ENCODE measurements at regions not wholly inside any gene's neighbourhood (a gene's known extent, or its start where the extent isn't known, plus 50 kb on each side); places are given as distances from the start of the nearest gene placed in this dataset.

DNA sequence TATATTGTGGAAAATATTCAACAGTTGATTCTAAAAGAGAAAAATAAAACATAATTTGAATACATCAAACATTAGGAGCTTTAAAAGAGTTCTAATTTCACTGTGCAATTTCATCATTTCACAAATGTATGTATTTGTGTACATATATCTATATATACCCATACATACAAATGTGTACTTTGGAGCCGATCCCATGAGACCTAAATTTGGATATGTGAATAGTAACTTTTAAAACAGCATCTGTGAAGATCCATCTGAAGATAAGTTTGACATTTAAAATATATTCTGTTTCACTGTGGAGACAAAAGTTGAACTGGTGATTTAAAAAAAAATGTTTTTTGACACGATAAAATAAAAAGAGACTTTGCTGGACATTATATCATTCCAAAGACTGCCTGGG is 374.0 kb downstream of the TMA16 start:
- Mint-ChIP-seq H3K4me1 (no peaks in the 10 kb centered on the region), H3K27ac (no peak overlapping the region), H3K36me3 (ENCODE audit: low read depth) (no peaks in the 10 kb centered on the region), H3K9me3 (no peaks in the 10 kb centered on the region), H3K4me3 (no peak overlapping the region), H3K27me3 (ENCODE audit: low read depth) (no peaks in the 10 kb centered on the region)
- TF ChIP-seq CTCF (IDR thresholded peaks at IDR 0.05; ENCODE audit: unreplicated experiment in 3 of 3) = no peak

GRCh38 chr4:163871078-163871477 is 376.6 kb downstream of the TMA16 start:
- Mint-ChIP-seq H3K36me3 (ENCODE audit: low read depth) (no peaks in the 10 kb centered on the region), H3K4me3 (no peak overlapping the region), H3K27me3 (ENCODE audit: low read depth) (no peaks in the 10 kb centered on the region), H3K4me1 (no peaks in the 10 kb centered on the region), H3K27ac (no peak overlapping the region), H3K9me3 (no peaks in the 10 kb centered on the region)
- TF ChIP-seq CTCF (IDR thresholded peaks at IDR 0.05; ENCODE audit: unreplicated experiment in 3 of 3) = no peak

DNA sequence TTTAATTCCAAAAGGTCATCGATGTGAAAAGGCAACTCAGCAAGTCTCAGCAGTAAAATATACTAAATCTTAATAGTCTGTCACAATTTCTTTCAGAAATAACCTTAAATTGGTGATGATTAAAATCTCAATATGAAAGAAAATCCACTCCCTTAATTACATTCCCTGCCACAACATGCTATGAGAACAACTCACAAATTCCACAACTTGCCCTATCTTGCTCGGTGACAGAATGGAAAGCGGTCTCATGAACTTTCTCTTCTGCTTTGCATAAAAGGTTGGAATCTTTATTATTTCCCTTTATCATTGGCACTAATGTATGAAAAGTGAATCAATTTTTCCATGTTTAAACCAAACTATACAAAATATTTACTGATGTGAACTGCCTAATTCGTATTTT is 380.8 kb downstream of the TMA16 start:
- Mint-ChIP-seq H3K4me1 (no peaks in the 10 kb centered on the region), H3K36me3 (ENCODE audit: low read depth) (no peaks in the 10 kb centered on the region), H3K4me3 (no peak overlapping the region), H3K27me3 (ENCODE audit: low read depth) (no peaks in the 10 kb centered on the region), H3K9me3 (no peaks in the 10 kb centered on the region), H3K27ac (no peak overlapping the region)
- TF ChIP-seq CTCF (IDR thresholded peaks at IDR 0.05; ENCODE audit: unreplicated experiment in 3 of 3) = no peak

DNA sequence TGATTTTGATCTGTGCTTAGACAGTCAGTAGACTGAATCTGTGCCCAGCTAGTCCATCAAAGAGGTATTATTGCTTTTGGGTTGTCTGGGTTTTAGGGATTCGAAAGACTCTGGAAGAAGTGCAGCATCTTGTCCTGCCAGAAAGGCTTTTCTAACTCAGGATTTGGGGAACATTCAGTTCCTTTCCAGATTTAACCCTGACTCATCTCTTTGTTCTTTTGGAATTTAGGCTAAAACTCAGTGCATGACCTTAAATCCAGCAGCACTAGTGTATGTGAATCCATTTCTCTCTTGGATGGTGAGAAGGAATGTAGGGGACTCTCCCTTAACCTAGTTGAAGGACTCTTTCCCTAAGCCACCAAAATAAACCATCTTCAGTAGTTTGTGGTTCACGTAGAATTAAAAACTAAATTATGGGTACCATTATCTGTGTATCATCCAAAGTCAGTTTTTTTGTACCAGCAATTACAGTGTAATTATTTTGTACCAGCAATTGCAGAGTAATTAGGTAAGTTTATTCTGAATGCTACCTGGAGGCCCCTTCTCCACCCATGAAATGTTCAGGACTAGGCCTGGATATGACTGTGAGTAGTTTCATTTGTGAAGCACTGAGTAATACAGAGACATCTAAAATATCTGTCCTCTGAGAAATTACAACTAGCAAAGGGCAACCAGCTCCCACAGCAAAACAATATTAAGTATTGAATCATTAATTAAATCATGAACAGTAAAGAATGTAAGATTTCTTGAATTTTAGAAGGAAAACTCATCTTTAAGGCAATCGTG is 384.0 kb downstream of the TMA16 start:
- no peak overlapping the region for H3K27ac Mint-ChIP-seq
- no peak overlapping the region for H3K4me3 Mint-ChIP-seq
- H3K27me3 Mint-ChIP-seq (ENCODE audit: low read depth) = no peaks in the 10 kb centered on the region
- no peaks in the 10 kb centered on the region for H3K4me1 Mint-ChIP-seq
- no peaks in the 10 kb centered on the region for H3K36me3 Mint-ChIP-seq (ENCODE audit: low read depth)
- H3K9me3 Mint-ChIP-seq = no peaks in the 10 kb centered on the region
- no peak for TF ChIP-seq CTCF (IDR thresholded peaks at IDR 0.05; ENCODE audit: unreplicated experiment in 3 of 3)

GRCh38 chr4:163892417-163892816 is 397.9 kb downstream of the TMA16 start:
- Mint-ChIP-seq H3K36me3 (ENCODE audit: low read depth) (no peaks in the 10 kb centered on the region), H3K27ac (no peak overlapping the region), H3K27me3 (ENCODE audit: low read depth) (peaks cover under 1% of the 10 kb centered on the region), H3K9me3 (peaks cover 3% of the 10 kb centered on the region), H3K4me3 (no peak overlapping the region), H3K4me1 (no peaks in the 10 kb centered on the region)
- TF ChIP-seq CTCF (IDR thresholded peaks at IDR 0.05; ENCODE audit: unreplicated experiment in 3 of 3) = no peak

DNA sequence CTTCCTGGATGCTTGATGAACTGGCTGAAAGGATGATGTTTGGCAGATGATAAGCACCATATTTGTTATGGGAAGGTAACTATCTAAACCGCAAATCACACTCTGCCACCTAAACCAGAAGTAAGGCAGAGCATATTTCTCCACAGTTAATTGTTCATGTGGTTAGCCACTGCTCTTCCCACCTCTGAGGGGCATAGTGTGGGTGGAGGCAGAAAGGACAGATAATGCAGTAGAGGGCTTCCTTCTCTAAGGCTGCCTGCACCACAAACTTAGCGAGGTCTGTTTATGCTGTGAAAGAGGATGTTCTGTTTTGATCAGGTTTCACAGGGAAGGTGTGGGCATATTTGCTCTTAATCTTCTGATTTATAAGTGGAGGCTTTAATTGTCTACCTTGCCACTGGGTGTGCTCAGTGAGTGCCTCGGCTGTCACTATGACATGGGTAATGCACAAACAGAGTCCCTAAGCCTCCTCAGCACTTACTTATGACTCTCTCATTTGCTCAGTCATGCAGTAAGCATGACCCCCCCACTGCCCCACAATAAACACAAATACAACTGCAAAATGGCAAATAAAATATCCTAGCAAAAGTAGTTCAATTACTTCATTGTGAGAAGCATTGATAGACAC is 401.0 kb downstream of the TMA16 start:
- TF ChIP-seq CTCF (IDR thresholded peaks at IDR 0.05; ENCODE audit: unreplicated experiment in 3 of 3) = no peak
- Mint-ChIP-seq H3K27ac (no peak overlapping the region), H3K36me3 (ENCODE audit: low read depth) (no peaks in the 10 kb centered on the region), H3K27me3 (ENCODE audit: low read depth) (no peaks in the 10 kb centered on the region), H3K9me3 (peaks cover 6% of the 10 kb centered on the region), H3K4me3 (no peak overlapping the region), H3K4me1 (no peaks in the 10 kb centered on the region)

All from nephron (organoid).